NOMO-1 treated with dmso at 0.1 percent for 144 hours (cell line): ENCODE measurements at regions not wholly inside any gene's neighbourhood (a gene's known extent, or its start where the extent isn't known, plus 50 kb on each side); places are given as distances from the start of the nearest gene placed in this dataset.
A peak's percentile ranks its signal among the peaks of the same experiment; 100 is the strongest.

Experiments
- DNase-seq: peaks from one replicate; lab custom pipeline; 2025; ENCODE audit not compliant: unreplicated experiment; lab: John Stamatoyannopoulos, UW

DNA sequence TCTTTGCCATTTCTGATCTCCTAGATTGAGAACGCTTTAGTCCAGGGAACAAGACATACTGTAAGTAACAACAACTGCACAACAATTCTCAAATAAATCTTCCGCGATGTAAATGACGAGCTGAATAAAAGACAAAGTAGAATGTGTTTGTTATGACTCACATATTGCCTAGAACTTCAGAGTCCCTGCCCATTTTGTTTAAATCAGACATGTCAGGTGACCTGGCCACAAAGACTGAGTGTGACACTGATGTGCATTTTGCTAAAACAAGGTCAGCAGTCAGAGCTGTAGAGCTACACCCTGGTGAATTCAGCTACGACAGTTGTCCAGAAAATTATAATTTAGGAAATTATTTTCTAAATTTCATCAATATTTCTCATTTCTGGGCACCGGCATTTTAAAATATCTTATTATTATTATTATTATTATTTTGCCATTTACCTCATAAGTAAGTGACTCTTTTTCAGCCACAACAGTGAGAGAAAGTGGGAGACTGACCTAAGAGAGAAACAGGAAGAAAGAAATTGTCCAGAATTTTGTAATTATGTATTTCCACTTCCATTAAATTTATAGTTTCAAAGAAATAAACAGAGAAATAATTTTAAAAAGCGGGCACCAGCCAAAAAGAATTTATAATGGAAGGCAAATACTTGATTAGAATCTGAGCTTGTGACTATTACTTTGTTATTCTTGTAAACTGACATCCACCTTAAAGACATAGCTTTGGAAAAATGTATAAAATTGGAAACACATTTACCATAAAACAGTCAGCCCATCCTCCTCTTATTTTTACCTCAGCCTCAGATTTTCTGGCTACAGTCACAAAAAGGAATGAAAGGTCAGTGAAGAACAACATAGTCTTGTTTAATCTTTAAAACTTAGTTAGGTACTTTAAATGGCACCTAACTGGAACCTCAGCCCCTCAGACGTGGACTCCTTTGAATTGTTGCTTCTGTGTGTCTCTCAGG lies 157.0 kb upstream of the CITED2 start:
- no peak for DNase-seq

DNA sequence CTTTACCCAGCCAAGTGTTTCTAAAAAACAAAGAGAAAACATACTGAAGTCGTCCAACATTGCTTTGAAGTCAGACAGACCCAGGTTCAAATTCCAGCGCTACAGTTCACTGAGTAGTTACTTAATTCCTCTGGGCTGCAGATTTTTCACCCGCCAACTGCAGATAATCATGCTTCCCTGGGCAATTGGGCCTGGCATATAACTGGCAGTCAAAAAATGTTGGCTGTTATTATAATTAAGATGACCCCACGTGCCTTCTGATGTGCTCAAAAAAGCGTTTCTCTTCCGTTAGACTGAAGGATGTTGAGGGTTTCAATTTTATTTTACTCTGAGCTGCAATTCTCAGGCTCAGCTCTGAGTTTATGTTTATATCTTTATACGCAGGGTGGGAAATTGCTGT lies 156.1 kb upstream of the CITED2 start:
- no peak for DNase-seq

DNA sequence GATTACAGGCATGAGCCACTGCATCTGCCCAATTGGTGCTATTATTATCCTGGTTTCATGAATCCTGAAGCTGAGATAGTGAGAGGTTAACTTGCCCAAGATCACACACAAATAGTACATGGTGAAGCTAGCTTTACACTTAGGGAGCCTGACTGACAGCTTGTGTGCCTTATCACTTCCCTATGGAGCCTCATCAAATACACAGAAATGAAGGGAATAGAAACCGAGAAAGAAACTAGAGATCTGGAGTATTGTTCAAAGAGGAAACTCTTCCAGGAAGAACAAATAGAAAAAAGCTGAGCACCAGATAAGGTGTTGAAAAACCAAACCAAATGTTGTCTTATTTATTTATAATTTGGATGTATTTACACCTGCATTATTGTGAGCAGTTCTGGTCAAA lies 155.0 kb upstream of the CITED2 start:
- DNase-seq, result no peak

DNA sequence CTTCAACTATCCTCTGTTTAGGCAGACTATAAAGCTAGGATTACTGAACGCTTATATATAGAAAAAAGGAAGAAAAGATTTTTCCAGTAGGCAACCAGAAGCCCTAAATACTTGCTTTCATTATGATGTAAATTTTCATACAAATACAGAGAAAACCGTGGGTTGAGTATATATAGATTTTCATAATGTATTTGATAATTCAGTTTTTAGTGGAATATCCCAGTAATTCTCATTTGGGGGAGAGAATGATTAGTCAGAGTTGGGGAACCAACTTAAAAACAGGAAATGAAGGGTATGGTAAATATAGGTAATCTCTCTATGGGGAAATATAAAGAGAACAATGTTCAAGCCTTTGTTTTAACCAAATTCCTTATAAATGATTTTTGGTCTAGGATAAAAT lies 154.0 kb upstream of the CITED2 start:
- DNase-seq, result no peak

DNA sequence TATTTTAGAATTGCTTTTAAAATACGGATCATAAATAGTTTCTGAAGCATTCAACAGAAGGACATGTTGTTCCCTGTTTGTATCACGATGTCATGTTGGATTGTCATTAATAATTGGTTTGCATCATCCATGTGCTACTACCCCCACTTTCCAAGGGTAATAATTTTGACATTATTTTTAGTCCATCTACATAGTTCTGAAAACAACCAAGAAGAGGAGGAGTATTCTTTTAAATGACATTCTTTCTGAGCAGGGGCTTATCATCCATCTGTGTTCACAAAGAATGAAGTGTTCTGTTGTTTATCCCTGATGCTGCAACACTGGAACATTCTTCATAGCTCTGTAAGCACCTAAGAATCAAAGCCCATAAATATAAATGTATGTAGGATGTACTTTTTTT lies 151.0 kb upstream of the CITED2 start:
- DNase-seq, result no peak

DNA sequence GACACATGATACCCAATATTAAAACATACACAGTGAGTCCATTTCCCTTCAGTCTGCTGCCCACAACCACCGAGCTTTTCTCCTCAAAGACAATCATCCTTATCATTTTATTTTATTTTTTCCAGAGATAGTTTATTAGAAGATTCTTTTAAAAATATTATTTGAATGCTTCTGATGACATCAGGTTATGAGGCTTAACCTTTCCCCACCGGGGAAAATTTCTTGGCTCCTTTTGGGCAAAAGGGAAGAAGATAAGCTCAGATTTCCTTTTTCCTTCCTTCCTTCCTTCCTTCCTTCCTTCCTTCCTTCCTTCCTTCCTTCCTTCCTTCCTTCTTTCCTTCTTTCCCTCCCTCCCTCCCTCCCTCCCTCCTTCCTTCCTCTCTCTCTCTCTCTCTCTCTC lies 149.5 kb upstream of the CITED2 start:
- no peak for DNase-seq

DNA sequence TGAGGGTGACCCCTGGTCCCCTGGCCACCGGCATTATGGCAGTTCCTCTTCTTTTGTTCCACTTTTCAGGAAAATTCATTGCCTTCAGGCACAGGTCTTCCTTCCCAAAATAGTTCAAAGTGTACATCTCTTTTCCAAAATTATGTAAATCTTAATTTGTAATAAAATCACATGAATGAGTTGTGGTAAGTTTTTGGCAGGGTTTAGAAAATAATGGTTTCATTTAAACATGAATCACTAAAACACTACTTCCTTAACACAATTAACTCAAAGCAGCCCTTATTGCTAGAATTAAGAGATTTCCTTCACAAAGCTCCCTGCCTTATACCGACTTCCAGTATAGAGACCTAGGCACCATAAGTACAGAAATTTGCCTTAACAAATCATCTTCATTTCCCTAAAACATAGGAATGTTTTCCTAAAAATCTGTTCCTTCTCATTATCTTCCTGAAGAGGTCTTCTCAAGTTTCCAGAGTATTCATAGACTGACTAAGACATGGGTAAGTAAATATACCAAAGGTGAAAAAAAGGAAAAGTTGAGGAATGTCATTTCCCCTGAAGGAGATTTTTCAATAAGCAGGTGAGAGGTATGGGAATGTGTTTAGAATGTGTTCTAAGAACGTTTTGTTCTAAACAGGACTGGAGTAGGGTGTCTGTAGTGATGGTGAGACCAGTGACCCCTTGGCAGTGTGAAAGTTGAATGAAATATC lies 148.2 kb upstream of the CITED2 start:
- DNase-seq, result no peak

DNA sequence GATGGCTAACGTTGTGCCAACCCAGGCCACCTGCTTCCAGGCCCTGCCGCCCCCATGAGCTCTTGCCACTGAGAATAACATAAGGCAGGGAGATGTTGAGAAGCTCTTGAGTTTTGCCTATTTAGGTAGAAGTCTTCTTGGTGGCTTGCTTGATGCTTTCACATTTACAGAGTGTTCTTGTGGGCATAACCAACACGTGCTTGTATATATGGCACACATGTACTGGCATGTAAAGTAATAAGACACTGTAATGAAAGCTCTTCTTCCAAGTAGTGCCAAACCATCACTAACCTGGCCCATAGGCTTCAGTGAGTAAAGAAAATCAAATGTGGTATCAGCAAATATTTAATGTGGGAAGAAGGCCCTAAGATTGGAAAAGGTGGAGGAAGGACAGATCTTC lies 146.9 kb upstream of the CITED2 start:
- DNase-seq, result no peak

DNA sequence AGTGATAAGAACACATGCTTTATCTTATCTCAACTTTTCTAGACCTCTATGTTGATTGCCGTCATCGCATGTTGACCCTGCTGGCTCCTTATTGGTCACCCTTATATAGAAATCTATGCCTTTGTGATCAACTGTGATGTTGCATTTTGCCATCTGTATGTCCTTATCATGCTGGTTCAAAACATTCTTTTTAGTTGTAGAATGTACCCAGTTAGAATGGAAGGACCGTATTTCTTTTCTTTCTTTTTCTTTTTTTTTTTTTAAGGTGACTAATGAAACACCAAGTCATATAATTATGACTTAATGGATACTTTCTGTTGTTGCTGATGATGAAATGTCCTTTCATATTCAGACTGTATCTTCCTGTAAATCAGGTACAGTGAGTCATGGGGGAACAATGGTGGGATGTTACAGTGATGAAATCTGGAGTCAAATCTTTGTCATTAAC lies 145.9 kb upstream of the CITED2 start:
- DNase-seq, result no peak

DNA sequence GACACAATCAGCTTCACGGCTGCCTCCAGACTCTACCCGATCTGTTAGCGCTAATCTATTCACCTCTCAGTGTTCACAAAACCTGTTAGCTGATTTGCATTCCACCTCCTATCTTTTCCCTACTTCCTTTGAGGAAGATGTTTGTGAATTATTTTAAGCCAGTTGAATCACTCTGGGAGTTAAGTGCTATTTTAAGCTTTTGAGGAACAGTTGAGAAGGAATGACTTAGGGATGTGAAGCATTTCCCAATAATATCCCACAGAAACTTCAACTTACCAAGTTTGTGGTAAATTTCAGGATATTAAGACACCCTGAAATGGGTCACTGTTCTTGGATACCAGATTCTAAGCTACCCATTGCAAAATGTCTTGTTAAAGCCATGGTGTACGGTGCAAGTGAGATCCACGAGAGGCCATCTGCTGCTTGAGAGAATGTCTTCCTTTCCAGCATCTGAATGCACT lies 145.2 kb upstream of the CITED2 start:
- DNase-seq, result no peak

DNA sequence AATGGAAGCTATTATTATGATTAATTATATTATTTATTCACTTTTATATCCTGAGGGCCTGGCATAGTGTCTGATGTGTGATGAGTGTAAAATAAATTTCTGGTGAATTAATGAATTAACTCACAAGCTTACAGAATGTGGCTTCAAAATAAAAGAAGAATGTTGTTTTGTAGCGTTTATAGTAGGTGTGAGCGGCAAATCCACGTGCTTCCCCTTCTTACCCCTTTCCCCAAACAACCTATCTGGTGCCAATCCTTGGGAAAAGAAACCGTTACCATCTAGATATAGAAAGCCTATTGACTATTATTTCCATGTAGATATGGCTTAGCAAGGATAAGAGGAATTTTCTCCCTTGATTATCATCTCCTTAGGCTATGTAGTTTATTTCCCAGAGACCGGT lies 144.6 kb upstream of the CITED2 start:
- DNase-seq, result no peak

DNA sequence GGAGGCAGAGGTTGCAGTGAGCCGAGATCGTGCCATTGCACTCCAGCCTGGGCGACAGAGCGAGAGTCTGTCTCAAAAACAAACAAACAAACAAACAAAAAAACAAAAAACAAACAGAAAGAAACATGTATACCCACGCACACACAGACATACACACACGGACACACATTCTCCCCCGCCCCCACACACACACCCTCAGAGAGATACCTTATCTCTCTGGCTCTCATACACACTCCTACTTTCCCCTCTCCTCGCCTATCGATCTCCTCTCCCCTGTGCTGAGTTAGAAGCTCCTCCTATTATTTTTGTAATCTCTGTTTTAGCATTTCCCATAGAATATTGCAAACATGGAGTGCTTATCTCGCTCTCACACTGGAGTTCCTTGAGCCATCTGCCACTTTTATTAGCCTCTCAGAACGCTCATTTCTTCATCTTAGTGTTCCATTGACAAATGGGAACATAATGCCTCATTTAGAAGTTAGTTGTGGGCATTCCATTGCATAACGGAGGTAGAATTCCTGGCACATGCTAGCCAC lies 144.2 kb upstream of the CITED2 start:
- no peak for DNase-seq

DNA sequence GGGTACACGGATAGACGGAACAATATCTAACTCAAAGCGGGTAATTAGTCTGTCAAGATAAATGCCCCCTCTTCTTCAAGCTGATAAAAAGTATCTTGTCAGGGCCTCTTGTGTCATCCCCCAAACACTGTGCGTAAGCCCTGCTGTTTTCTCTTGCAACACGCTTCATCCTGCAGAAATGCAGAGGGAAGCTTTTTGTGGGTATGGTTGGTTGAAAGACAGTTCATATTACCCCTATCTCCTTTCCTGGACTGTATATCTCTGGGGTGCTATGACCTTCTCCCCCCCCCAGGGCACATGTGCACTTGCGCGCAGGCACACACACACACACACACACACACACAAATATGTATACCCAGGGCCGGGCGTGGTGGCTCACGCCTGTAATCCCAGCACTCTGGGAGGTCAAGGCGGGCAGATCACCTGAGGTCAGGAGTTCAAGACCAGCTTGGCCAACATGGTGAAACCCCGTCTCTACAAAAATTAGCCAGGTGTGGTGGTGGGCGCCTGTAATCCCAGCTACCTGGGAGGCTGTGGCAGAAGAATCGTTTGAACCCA lies 143.6 kb upstream of the CITED2 start:
- DNase-seq, result peak; percentile 75

DNA sequence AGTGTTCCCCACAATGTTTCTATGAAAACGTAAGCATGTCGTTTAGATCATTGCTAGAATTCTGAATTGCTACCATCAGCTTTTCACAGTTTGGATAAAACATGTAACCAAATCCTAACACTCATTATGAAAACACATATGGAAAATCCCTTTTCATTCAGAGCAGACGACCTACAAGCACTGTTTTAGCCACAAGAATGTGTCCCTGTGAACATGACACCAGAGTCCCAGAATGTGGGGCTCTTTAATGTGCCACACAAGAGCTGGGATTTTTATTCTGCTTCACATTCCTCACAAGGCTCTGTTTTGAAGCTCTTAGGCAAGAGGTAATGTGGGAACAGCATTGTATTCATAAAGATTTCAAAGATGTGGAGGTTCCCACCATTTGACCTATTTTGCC lies 141.1 kb upstream of the CITED2 start:
- DNase-seq, result no peak

DNA sequence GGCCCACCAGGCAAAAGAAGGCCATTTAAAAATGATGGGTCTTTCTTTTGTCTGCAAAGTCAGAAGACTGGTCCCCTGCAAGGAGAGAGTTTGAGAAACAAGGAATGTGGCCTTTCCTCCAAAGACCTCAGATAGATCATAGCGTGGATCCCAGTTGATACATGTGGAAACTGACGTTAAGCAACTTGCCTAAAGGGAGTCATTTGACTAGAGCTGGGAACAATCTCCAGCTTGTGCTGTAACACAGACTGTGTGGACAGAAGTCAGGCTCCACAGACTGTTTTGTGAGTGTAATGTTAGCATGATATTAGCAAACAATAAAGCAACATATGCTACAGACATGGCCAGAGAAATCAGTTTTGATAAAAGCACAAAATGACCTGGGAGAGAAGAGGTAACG lies 140.4 kb upstream of the CITED2 start:
- DNase-seq, result no peak

DNA sequence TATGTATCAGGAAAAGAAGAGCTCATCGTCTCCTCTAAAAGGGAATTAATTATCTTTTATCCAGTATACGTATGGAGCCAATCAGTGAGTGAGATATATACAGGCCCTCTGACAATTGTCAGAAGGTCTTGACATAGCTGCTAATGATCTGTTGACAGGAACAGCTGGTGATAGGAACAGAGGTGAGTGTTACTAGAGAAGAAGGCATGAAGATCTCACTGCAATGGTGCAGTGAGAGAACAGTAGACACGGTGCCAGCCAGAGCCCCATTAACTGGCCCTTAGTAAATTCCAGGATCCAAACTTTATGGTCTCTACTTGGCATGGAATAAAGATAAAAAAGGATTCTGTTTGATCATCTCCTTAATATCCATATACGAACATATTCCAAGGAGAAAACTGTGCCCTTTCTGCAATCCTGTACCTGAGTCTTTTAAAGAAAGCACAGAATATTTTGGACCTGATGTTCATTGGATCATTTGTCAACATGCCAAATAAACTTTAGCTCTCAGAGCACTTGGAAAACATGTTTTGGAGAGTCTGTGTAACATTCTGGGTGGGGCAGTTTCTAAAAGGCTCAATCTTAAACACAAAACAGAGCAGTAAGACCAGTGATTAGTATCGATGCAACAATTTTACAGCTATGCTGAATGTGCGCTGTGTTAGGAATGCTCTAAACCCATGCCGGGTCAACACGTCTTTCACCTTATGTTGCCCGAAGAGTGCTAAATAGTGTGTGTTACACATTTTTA lies 135.8 kb upstream of the CITED2 start:
- DNase-seq, result no peak

DNA sequence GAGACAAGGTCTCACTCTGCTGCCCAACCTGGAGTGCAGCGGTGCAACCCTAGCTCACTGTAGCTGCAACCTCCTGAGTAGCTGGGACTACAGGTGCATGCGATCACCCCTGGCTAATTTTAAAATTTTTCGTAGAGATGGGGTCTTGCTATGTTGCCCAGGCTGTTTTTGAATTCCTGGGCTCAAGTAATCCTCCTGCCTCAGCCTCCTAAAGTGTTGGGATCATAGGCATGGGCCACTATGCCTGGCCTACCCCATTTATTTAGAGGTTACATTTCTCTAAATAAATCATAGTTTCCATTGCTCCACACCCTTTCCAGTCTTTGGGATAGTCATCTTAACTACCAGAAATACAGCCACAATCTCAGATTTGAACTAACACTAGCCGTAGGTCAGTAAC lies 134.7 kb upstream of the CITED2 start:
- no peak for DNase-seq

DNA sequence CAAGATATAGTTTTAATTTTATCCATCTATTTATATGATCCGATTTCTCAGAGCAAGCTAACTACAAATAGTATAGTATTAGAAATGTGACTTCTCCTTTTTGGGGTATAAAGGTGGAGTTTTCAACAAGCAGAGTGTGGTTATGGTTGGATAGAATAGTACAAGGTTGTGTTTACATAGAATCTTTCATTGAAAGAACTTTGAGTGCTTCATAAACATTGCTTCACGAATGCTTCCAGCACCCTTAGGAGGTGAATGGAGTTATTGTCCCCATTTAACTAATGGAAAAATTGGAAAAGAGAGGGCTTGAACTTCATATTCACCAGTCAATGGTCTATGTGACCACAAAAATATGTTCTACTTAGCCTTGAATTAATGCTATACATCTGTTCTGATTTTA lies 134.1 kb upstream of the CITED2 start:
- DNase-seq, result no peak

DNA sequence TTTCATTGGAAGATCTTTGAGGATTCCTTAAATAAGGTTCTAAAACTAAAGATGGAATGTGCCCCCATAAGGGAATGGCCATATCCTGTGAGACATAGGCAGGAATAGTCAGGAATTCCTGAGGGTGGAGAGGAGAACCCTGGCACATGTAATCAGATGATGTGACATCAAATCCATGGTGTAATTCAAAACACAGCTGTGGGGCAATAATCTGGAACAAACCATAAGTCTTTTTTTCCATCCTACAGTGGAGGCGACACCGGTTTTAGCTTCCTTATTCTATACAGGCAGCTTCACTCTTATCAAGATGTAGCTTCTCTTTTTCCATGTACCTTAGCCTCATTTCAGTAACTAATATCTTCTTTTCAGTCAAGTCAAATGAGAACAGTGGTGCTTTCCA lies 133.6 kb upstream of the CITED2 start:
- DNase-seq, result no peak

DNA sequence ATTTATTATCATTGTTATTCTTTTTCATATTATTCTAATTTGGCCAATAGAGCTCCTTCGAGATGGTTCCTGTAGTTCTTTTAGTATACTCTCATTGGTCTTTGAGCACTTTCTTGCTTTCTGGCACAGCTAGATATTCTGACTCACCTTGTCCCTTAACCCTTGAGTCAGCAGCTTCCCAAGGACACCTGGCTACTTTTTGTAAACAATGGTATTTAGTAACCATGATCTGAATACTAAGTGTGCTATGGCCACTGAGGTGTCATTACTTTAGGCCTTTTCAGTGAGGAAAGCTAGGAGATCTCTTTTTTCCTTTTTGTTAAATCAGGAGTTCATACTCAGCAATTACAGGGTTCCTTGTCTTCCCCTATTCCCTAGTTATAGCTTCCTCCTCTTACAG lies 126.5 kb upstream of the CITED2 start:
- no peak for DNase-seq

DNA sequence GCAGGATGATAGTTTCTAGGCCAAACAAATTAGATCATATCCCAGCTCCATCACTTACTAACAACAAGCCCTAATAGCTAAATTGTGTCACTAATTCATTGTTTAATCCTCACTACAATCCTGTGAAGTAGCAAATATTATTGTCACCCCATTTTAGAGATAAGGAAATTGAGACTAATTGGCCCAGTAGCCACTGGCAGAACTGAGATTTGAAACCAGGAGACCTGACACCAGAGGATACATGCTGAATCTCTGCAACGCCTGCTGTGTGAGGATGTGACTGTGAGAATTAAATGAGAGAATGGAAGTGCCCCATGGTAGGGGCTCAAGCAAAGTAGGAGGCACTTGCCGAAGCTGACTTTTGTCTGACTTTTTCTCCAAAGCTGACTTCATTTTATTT lies 124.3 kb upstream of the CITED2 start:
- no peak for DNase-seq
